Stomach (tissue), 4 donors: ENCODE measurements at regions not wholly inside any gene's neighbourhood (a gene's known extent, or its start where the extent isn't known, plus 50 kb on each side); places are given as distances from the start of the nearest gene placed in this dataset.

Source experiments
- CTCF ChIP-seq, 7 experiments: fragments of 450-650 bp in 4 of 7; fragments of 200-600 bp in 3 of 7; sonication (generic) in 3 of 7; IDR thresholded peaks; one replicate each; pipeline ENCODE4 v1.5.1; 2016 to 2019; ENCODE audit warnings: antibody characterized with exemption in 7 of 7, control low read depth in 2 of 7, mild to moderate bottlenecking in 1 of 7
- EP300 ChIP-seq: sonication (generic); formaldehyde crosslinking; IDR thresholded peaks from one replicate; pipeline ENCODE4 v1.6.1; 2017; ENCODE audit warnings: antibody characterized with exemption
- POLR2A ChIP-seq, 4 donors: fragments of 450-650 bp; IDR thresholded peaks; one replicate each; pipeline ENCODE4 v1.6.1; 2016; ENCODE audit warnings: antibody characterized with exemption in 4 of 4, control low read depth in 2 of 4, mild to moderate bottlenecking in 1 of 4, moderate library complexity in 1 of 4
- POLR2AphosphoS5 ChIP-seq, 3 donors: sonication (generic); formaldehyde crosslinking; IDR thresholded peaks; one replicate each; pipeline ENCODE4 v1.6.1; 2016; ENCODE audit warnings: antibody characterized with exemption in 3 of 3

- TF ChIP-seq CTCF (IDR thresholded peaks at IDR 0.05) = no peak
- TF ChIP-seq POLR2AphosphoS5 (IDR thresholded peaks at IDR 0.05) = no peak
- TF ChIP-seq EP300 = no peak
- TF ChIP-seq POLR2A (IDR thresholded peaks at IDR 0.05) = no peak
Measured at GRCh38 chrX:44082829-44083228, 109.6 kb upstream of the NDP start.
